Left lung (tissue), 4 donors: ENCODE measurements at regions not wholly inside any gene's neighbourhood (a gene's known extent, or its start where the extent isn't known, plus 50 kb on each side); places are given as distances from the start of the nearest gene placed in this dataset.

Experiments used
- ATAC-seq: fragments of 200-7000 bp; cut with Tn5 transposase; one replicate; pipeline ENCODE4 v1.9.1; 2020; ENCODE audit warnings: moderate library complexity
- DNase-seq, 4 donors: peaks; one replicate each; pipeline ENCODE4 v3.0.0-alpha.2; 2013 to 2020
- H3K27ac ChIP-seq, 2 donors: fragments of 200-600 bp; sonication (generic) in 1 of 2; one replicate each; pipeline versions ENCODE4 v1.5.0 to v1.8.0; 2020 to 2021
- H3K27me3 ChIP-seq, 2 donors: fragments of 200-600 bp; sonication (generic) in 1 of 2; one replicate each; pipeline versions ENCODE4 v1.5.0 to v1.8.0; 2020 to 2021
- H3K36me3 ChIP-seq, 2 donors: fragments of 200-600 bp; sonication (generic) in 1 of 2; one replicate each; pipeline versions ENCODE4 v1.5.0 to v1.8.0; 2020 to 2021
- H3K4me1 ChIP-seq, 2 donors: fragments of 200-600 bp; one replicate each; pipeline ENCODE4 v1.8.0; 2021
- H3K4me3 ChIP-seq, 2 donors: fragments of 200-600 bp; sonication (generic) in 1 of 2; one replicate each; pipeline versions ENCODE4 v1.5.0 to v1.8.0; 2020 to 2021; ENCODE audit warnings: mild to moderate bottlenecking in 1 of 2
- H3K9me3 ChIP-seq, 2 donors: fragments of 200-600 bp; sonication (generic) in 1 of 2; one replicate each; pipeline versions ENCODE4 v1.5.0 to v1.8.0; 2020 to 2021
- CTCF ChIP-seq, 2 donors: fragments of 200-600 bp; sonication (generic) in 1 of 2; IDR thresholded peaks; one replicate each; pipeline versions ENCODE4 v1.5.0 to v1.8.0; 2021; ENCODE audit warnings: antibody characterized with exemption in 2 of 2
- intact Hi-C, 2 donors: fragments of 100-400 bp; cut with DNase I; formaldehyde crosslinking; loops; one replicate each; pipeline versions ENCODE4 v1.11.2 to v1.14.2; 2022
- donor health status: DM: no; HTN: yes; CAD: no.
- donor health status: DM: no; HTN: no; CAD: no.

GRCh38 chr2:222043897-222044296 lies 254.9 kb downstream of the PAX3 start:
- Histone ChIP-seq H3K36me3 (no peaks in the 10 kb centered on the region), H3K4me3 (no peak overlapping the region), H3K9me3 (no peaks in the 10 kb centered on the region), H3K4me1 (no peaks in the 10 kb centered on the region), H3K27me3 (no peaks in the 10 kb centered on the region), H3K27ac (no peak overlapping the region)
- ATAC-seq (peak; percentile 34), DNase-seq (peak in 1 of 4 donors; percentile 47)
- no peak for TF ChIP-seq CTCF (IDR thresholded peaks at IDR 0.05)
- intact Hi-C loops: no loop called here

GRCh38 chr2:222042666-222043065 lies 256.1 kb downstream of the PAX3 start:
- Histone ChIP-seq H3K27ac (no peak overlapping the region), H3K4me3 (no peak overlapping the region), H3K36me3 (no peaks in the 10 kb centered on the region), H3K27me3 (no peaks in the 10 kb centered on the region), H3K9me3 (no peaks in the 10 kb centered on the region), H3K4me1 (no peaks in the 10 kb centered on the region)
- no peak for ATAC-seq
- TF ChIP-seq CTCF (IDR thresholded peaks at IDR 0.05): no peak
- DNase-seq: no peak
- intact Hi-C loops: no loop called here

GRCh38 chr2:222040333-222040732 lies 258.5 kb downstream of the PAX3 start:
- Histone ChIP-seq H3K27ac (no peak overlapping the region), H3K9me3 (no peaks in the 10 kb centered on the region), H3K27me3 (no peaks in the 10 kb centered on the region), H3K4me3 (no peak overlapping the region), H3K36me3 (no peaks in the 10 kb centered on the region), H3K4me1 (no peaks in the 10 kb centered on the region)
- no peak for TF ChIP-seq CTCF (IDR thresholded peaks at IDR 0.05)
- no peak for DNase-seq
- no peak for ATAC-seq
- intact Hi-C loops: no loop called here

GRCh38 chr2:222039821-222040220 lies 259.0 kb downstream of the PAX3 start:
- no peak overlapping the region for H3K27ac ChIP-seq
- H3K36me3 ChIP-seq: no peaks in the 10 kb centered on the region
- TF ChIP-seq CTCF (IDR thresholded peaks at IDR 0.05): no peak
- DNase-seq (no peak), ATAC-seq (no peak)
- H3K9me3 ChIP-seq: no peaks in the 10 kb centered on the region
- no peaks in the 10 kb centered on the region for H3K27me3 ChIP-seq
- no peaks in the 10 kb centered on the region for H3K4me1 ChIP-seq
- no peak overlapping the region for H3K4me3 ChIP-seq
- intact Hi-C loops: no loop called here

- Histone ChIP-seq H3K27me3 (no peaks in the 10 kb centered on the region), H3K27ac (no peak overlapping the region), H3K9me3 (no peaks in the 10 kb centered on the region), H3K4me1 (no peaks in the 10 kb centered on the region), H3K36me3 (no peaks in the 10 kb centered on the region), H3K4me3 (no peak overlapping the region)
- intact Hi-C loops: no loop called here
- peak in 1 of 2 donors; percentile 6 for TF ChIP-seq CTCF (IDR thresholded peaks at IDR 0.05)
- DNase-seq (peak in 1 of 4 donors; percentile 14), ATAC-seq (peak; percentile 21)
Measured at GRCh38 chr2:222038067-222038802, 260.6 kb downstream of the PAX3 start.
